SK-N-SH (cell line): ENCODE measurements at regions not wholly inside any gene's neighbourhood (a gene's known extent, or its start where the extent isn't known, plus 50 kb on each side); places are given as distances from the start of the nearest gene placed in this dataset.
A peak's percentile ranks its signal among the peaks of the same experiment; 100 is the strongest.

Experiments used
- CTCF ChIA-PET: fragments of 300-600, 350-600 bp; formaldehyde crosslinking; extraction: SDS; loops from one replicate; lab custom pipeline; 2021; lab: Yijun Ruan, JAX
- POLR2A ChIA-PET: fragments of 350-600 bp; sonication (Branson Sonifier 250); formaldehyde crosslinking; extraction: SDS; loops from one replicate; lab custom pipeline; 2020; ENCODE audit warnings: antibody characterized with exemption, inconsistent platforms; lab: Yijun Ruan, JAX
- DNase-seq: peaks from one replicate; pipeline ENCODE4 v3.0.0; 2012
- H2AFZ ChIP-seq: fragments of 200-600 bp; sonication (generic); 2 replicates; pipeline ENCODE4 v1.8.1; 2016; ENCODE audit warnings: antibody characterized with exemption, mild to moderate bottlenecking, low read depth
- H3F3A ChIP-seq: fragments of 200-600 bp; sonication (generic); replicated peaks from 2 replicates; pipeline ENCODE3; 2016; ENCODE audit warnings: antibody characterized with exemption, mild to moderate bottlenecking; ENCODE audit not compliant: insufficient read depth
- H3K27ac ChIP-seq, 2 experiments: fragments of 200-500 bp in 1 of 2; fragments of 200-600 bp in 1 of 2; sonication (Bioruptor generic) in 1 of 2; sonication (generic), shearing (Covaris generic) in 1 of 2; 2 replicates each; pipeline versions ENCODE4 v1.5.1 to v1.6.1; 2014 to 2016; ENCODE audit warnings: low read depth in 2 of 2, inconsistent platforms in 1 of 2, low read length in 1 of 2, mild to moderate bottlenecking in 1 of 2, mixed read lengths in 1 of 2
- H3K27me3 ChIP-seq: fragments of 200-600 bp; sonication (generic), shearing (Covaris generic); 2 replicates; pipeline ENCODE4 v1.6.1; 2016; ENCODE audit warnings: mixed run types; ENCODE audit not compliant: insufficient read depth
- H3K36me3 ChIP-seq, 2 experiments: fragments of 200-500 bp in 1 of 2; fragments of 200-600 bp in 1 of 2; sonication (Bioruptor generic) in 1 of 2; sonication (generic) in 1 of 2; replicated peaks in 1 of 2; 2 replicates each; pipeline versions ENCODE3 to v1.5.1; 2014 to 2016; ENCODE audit warnings: low read length in 1 of 2, mild to moderate bottlenecking in 1 of 2; ENCODE audit not compliant: insufficient read depth in 2 of 2, control insufficient read depth in 1 of 2
- H3K4me1 ChIP-seq, 2 experiments: fragments of 200-500 bp in 1 of 2; fragments of 200-600 bp in 1 of 2; sonication (Bioruptor generic) in 1 of 2; sonication (generic), shearing (Covaris generic) in 1 of 2; 2 replicates each; pipeline versions ENCODE4 v1.5.1 to v1.6.1; 2014 to 2016; ENCODE audit warnings: low read depth in 1 of 2, low read length in 1 of 2, mixed run types in 1 of 2; ENCODE audit not compliant: insufficient read depth in 2 of 2, control insufficient read depth in 1 of 2
- H3K4me2 ChIP-seq: fragments of 200-600 bp; sonication (generic), shearing (Covaris generic); 2 replicates; pipeline ENCODE4 v1.6.1; 2017; ENCODE audit warnings: mixed run types
- H3K4me3 ChIP-seq, 2 experiments: fragments of 200-500 bp in 1 of 2; fragments of 200-600 bp in 1 of 2; sonication (Bioruptor generic) in 1 of 2; sonication (generic), shearing (Covaris generic) in 1 of 2; 2 replicates each; pipeline versions ENCODE4 v1.5.1 to v1.8.1; 2014 to 2016; ENCODE audit warnings: low read depth in 2 of 2, inconsistent platforms in 1 of 2, low read length in 1 of 2, mild to moderate bottlenecking in 1 of 2, mixed read lengths in 1 of 2, moderate library complexity in 1 of 2
- H3K79me2 ChIP-seq: fragments of 200-600 bp; sonication (generic); 2 replicates; pipeline ENCODE4 v1.8.1; 2017; ENCODE audit warnings: mild to moderate bottlenecking; ENCODE audit not compliant: insufficient read depth
- H3K9ac ChIP-seq: fragments of 200-600 bp; sonication (generic); 2 replicates; pipeline ENCODE4 v1.6.1; 2017; ENCODE audit warnings: mixed run types
- H3K9me2 ChIP-seq: fragments of 200-600 bp; sonication (generic); 2 replicates; pipeline ENCODE4 v1.6.1; 2017; ENCODE audit warnings: mixed run types
- H3K9me3 ChIP-seq: fragments of 200-600 bp; sonication (generic); 2 replicates; pipeline ENCODE4 v1.6.1; 2017; ENCODE audit warnings: mixed run types, mild to moderate bottlenecking, moderate library complexity
- H4K20me1 ChIP-seq: fragments of 200-600 bp; sonication (generic); 2 replicates; pipeline ENCODE4 v1.6.1; 2017; ENCODE audit warnings: mild to moderate bottlenecking, mixed run types; ENCODE audit not compliant: insufficient read depth
- CHD2 ChIP-seq: fragments of 150-350 bp; IDR thresholded peaks from 2 replicates; pipeline ENCODE4 v1.6.1; 2018; ENCODE audit warnings: low read length; ENCODE audit not compliant: partially characterized antibody
- ELF1 ChIP-seq: IDR thresholded peaks from 2 replicates; pipeline ENCODE4 v1.4.0; 2012
- EZH2phosphoT487 ChIP-seq: fragments of 200-600 bp; sonication (generic); IDR thresholded peaks from 2 replicates; pipeline ENCODE4 v1.6.1; 2017; ENCODE audit warnings: low read depth, mixed run types, mild to moderate bottlenecking, antibody characterized with exemption, moderate library complexity, borderline replicate concordance
- FOXJ3 ChIP-seq: sonication (generic); formaldehyde crosslinking; IDR thresholded peaks from 2 replicates; pipeline ENCODE4 v1.5.1; 2020; ENCODE audit warnings: mild to moderate bottlenecking, missing genetic modification reagents
- FOXM1 ChIP-seq: IDR thresholded peaks from 2 replicates; pipeline ENCODE4 v1.4.0; 2012; ENCODE audit warnings: low read depth, mild to moderate bottlenecking
- GATA2 ChIP-seq: sonication (generic); formaldehyde crosslinking; IDR thresholded peaks from 2 replicates; pipeline ENCODE4 v1.5.0; 2020; ENCODE audit warnings: mild to moderate bottlenecking, missing genetic modification reagents
- IRF3 ChIP-seq: fragments of 150-350 bp; IDR thresholded peaks from 2 replicates; pipeline ENCODE4 v1.6.1; 2016; ENCODE audit warnings: mild to moderate bottlenecking, low read depth, low read length
- MXI1 ChIP-seq: IDR thresholded peaks from 2 replicates; pipeline ENCODE4 v1.6.1; 2012; ENCODE audit warnings: mild to moderate bottlenecking, low read depth, low read length, improper control_type of control experiment
- NFIC ChIP-seq: IDR thresholded peaks from 2 replicates; pipeline ENCODE4 v1.4.0; 2012; ENCODE audit warnings: borderline replicate concordance
- PBX3 ChIP-seq: IDR thresholded peaks from 2 replicates; pipeline ENCODE4; 2012
- POLR2AphosphoS5 ChIP-seq: IDR thresholded peaks from 2 replicates; pipeline ENCODE4 v1.6.1; 2012; ENCODE audit warnings: low read depth, low read length
- RXRA ChIP-seq: IDR thresholded peaks from 2 replicates; pipeline ENCODE4 v1.4.0; 2012; ENCODE audit warnings: low read depth, mild to moderate bottlenecking, borderline replicate concordance
- TAF1 ChIP-seq: IDR thresholded peaks from 2 replicates; pipeline ENCODE4 v1.6.1; 2012; ENCODE audit warnings: low read depth, mild to moderate bottlenecking, low read length, moderate library complexity, borderline replicate concordance
- TCF12 ChIP-seq: IDR thresholded peaks from 2 replicates; pipeline ENCODE4 v1.4.0; 2012
- ZBTB33 ChIP-seq: IDR thresholded peaks from 2 replicates; pipeline ENCODE4 v1.4.0; 2012; ENCODE audit warnings: low read depth, borderline replicate concordance
- WGBS: methylation state at CpG from one replicate; pipeline ENCODE4 v1.1.6; 2017; ENCODE audit warnings: low lambda C conversion rate; 5-methylcytosine and 5-hydroxymethylcytosine counted together

- ChIA-PET CTCF (interaction anchor here (0.9 to 3.4 kb wide), 4 partner anchors 604 to 1027 kb away, joined by 3 to 27 read pairs (median 10); no protein-coding TSS in a partner anchor), POLR2A (interaction anchor here (0.6 kb wide), 2 partner anchors 534 to 1153 kb away, joined by 3 read pairs; no protein-coding TSS in a partner anchor)
- Histone ChIP-seq H3K79me2 (no peaks in the 10 kb centered on the region), H3K4me2 (no peak overlapping the region), H3K27ac (no peak overlapping the region), H3F3A (no peaks in the 10 kb centered on the region), H2AFZ (no peak overlapping the region), H3K9me2 (no peaks in the 10 kb centered on the region), H3K4me3 (no peak overlapping the region), H4K20me1 (no peaks in the 10 kb centered on the region), H3K9ac (no peak overlapping the region), H3K4me1 (peaks cover 0 to 3% of the 10 kb centered on the region in 2 experiments; a peak in 1 of 4 replicates), H3K36me3 (no peaks in the 10 kb centered on the region), H3K9me3 (peaks cover 3% of the 10 kb centered on the region; the same call in 1 of the 2 replicates), H3K27me3 (no peaks in the 10 kb centered on the region)
- DNase-seq: no peak
- 19% methylated on average over 4 of the region's 4 CpGs for WGBS
- no peak for TF ChIP-seq TAF1
- 0 out of 2 replicates have a peak, but pooled peaks have one; percentile 18 for TF ChIP-seq GATA2
- no peak for TF ChIP-seq NFIC
- TF ChIP-seq TCF12: no peak
- TF ChIP-seq PBX3: no peak
- TF ChIP-seq FOXM1: no peak
- no peak for TF ChIP-seq ELF1
- no peak for TF ChIP-seq IRF3
Measured at GRCh38 chr11:42526426-42526825, 785.4 kb upstream of the API5 start.

- Histone ChIP-seq H3K9ac (no peak overlapping the region), H3F3A (no peaks in the 10 kb centered on the region), H3K9me3 (peaks cover 3% of the 10 kb centered on the region; the same call in 1 of the 2 replicates), H3K4me2 (no peak overlapping the region), H3K4me1 (peaks cover 0 to 3% of the 10 kb centered on the region in 2 experiments; a peak in 1 of 4 replicates), H2AFZ (no peak overlapping the region), H4K20me1 (no peaks in the 10 kb centered on the region), H3K36me3 (no peaks in the 10 kb centered on the region), H3K27me3 (no peaks in the 10 kb centered on the region), H3K9me2 (no peaks in the 10 kb centered on the region), H3K4me3 (no peak overlapping the region), H3K27ac (no peak overlapping the region), H3K79me2 (no peaks in the 10 kb centered on the region)
- ChIA-PET CTCF (interaction anchor here (0.6 kb wide), 1 partner anchor 27 kb away, joined by 3 read pairs; no protein-coding TSS in a partner anchor), POLR2A (no interaction called here)
- no peak for DNase-seq
- TF ChIP-seq EZH2phosphoT487 (no peak), ELF1 (no peak), RXRA (no peak), POLR2AphosphoS5 (no peak), FOXJ3 (CRISPR knock-in tag) (no peak), TCF12 (no peak), MXI1 (no peak), ZBTB33 (no peak), CHD2 (no peak)
- WGBS: 49% methylated on average over 2 of the region's 2 CpGs
Measured at GRCh38 chr11:42528471-42528870, 783.3 kb upstream of the API5 start.
